Osteoblast (primary cell): ENCODE measurements at regions not wholly inside any gene's neighbourhood (a gene's known extent, or its start where the extent isn't known, plus 50 kb on each side); places are given as distances from the start of the nearest gene placed in this dataset.
A peak's percentile ranks its signal among the peaks of the same experiment; 100 is the strongest.

Source experiments
- DNase-seq: peaks from one replicate; pipeline ENCODE4 v3.0.0; 2011; ENCODE audit warnings: low spot score, mixed read lengths; ENCODE audit not compliant: insufficient read length; ENCODE audit errors: missing footprints
- H2AFZ ChIP-seq: 2 replicates; pipeline ENCODE4 v1.6.0; 2011; ENCODE audit warnings: mild to moderate bottlenecking, low read length
- H3K27ac ChIP-seq: 2 replicates; pipeline ENCODE4 v1.5.1; 2011; ENCODE audit warnings: mild to moderate bottlenecking, low read depth, low read length, moderate library complexity
- H3K27me3 ChIP-seq: 2 replicates; pipeline ENCODE4 v1.6.0; 2012; ENCODE audit warnings: mild to moderate bottlenecking, control low read depth, inconsistent platforms, low read length, moderate library complexity; ENCODE audit not compliant: insufficient read depth
- H3K36me3 ChIP-seq: 2 replicates; pipeline ENCODE4 v1.5.1; 2011; ENCODE audit warnings: mild to moderate bottlenecking, low read length, control low read depth, moderate library complexity; ENCODE audit not compliant: insufficient read depth
- H3K4me1 ChIP-seq: 2 replicates; pipeline ENCODE4 v1.5.1; 2011; ENCODE audit warnings: mild to moderate bottlenecking, low read length, control low read depth, moderate library complexity; ENCODE audit not compliant: insufficient read depth
- H3K4me2 ChIP-seq: 2 replicates; pipeline ENCODE4 v1.6.0; 2011; ENCODE audit warnings: mild to moderate bottlenecking, low read length; ENCODE audit not compliant: insufficient read depth
- H3K4me3 ChIP-seq: fragments of 200-600 bp; sonication (generic); 3 replicates; pipeline ENCODE4 v1.5.1; 2012; ENCODE audit warnings: mild to moderate bottlenecking, low read length, inconsistent platforms; ENCODE audit not compliant: insufficient read depth
- H3K79me2 ChIP-seq: 2 replicates; pipeline ENCODE4 v1.6.0; 2012; ENCODE audit warnings: mild to moderate bottlenecking, low read length, control low read depth, inconsistent platforms; ENCODE audit not compliant: insufficient read depth
- H3K9me3 ChIP-seq: 2 replicates; pipeline ENCODE4 v1.5.1; 2011; ENCODE audit warnings: low read depth, low read length, control low read depth
- H4K20me1 ChIP-seq: 2 replicates; pipeline ENCODE4 v1.6.0; 2012; ENCODE audit warnings: mild to moderate bottlenecking, low read length, control low read depth; ENCODE audit not compliant: insufficient read depth
- TF ChIP-seq, protein P1 (sequence below): IDR thresholded peaks from 2 replicates; pipeline ENCODE4 v1.5.1; 2011; ENCODE audit warnings: mild to moderate bottlenecking, low read depth, low read length, moderate library complexity; ENCODE audit errors: extremely low read depth

DNA sequence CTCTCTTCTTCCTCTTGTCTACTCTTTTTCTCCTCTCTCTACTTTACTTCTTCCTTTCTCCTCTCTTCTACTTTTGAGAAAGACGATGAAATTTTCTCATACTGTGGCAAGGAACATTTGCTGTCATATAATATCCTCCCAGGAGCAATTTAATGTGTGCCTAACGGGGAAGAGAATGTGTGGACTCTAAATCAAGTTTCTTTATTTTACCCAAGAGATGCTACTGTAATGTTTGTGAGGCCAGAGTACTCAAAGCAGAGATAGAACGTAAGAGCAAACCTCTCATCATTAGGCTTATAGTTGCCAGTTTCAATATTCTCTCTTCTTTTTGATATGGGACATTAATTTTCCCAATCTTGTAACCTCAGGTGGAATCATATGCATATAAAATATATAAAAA is 801.4 kb downstream of the BCKDHB start:
- H3K4me1 ChIP-seq = no peaks in the 10 kb centered on the region
- no peak overlapping the region for H3K4me2 ChIP-seq
- TF ChIP-seq, protein P1, sequence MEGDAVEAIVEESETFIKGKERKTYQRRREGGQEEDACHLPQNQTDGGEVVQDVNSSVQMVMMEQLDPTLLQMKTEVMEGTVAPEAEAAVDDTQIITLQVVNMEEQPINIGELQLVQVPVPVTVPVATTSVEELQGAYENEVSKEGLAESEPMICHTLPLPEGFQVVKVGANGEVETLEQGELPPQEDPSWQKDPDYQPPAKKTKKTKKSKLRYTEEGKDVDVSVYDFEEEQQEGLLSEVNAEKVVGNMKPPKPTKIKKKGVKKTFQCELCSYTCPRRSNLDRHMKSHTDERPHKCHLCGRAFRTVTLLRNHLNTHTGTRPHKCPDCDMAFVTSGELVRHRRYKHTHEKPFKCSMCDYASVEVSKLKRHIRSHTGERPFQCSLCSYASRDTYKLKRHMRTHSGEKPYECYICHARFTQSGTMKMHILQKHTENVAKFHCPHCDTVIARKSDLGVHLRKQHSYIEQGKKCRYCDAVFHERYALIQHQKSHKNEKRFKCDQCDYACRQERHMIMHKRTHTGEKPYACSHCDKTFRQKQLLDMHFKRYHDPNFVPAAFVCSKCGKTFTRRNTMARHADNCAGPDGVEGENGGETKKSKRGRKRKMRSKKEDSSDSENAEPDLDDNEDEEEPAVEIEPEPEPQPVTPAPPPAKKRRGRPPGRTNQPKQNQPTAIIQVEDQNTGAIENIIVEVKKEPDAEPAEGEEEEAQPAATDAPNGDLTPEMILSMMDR = no peak
- no peak for DNase-seq
- no peaks in the 10 kb centered on the region for H3K9me3 ChIP-seq
- no peak overlapping the region for H3K4me3 ChIP-seq
- no peaks in the 10 kb centered on the region for H3K36me3 ChIP-seq
- no peak overlapping the region for H3K27ac ChIP-seq
- H3K79me2 ChIP-seq = no peaks in the 10 kb centered on the region
- no peaks in the 10 kb centered on the region for H4K20me1 ChIP-seq
- peak overlapping the region; percentile 65 for H2AFZ ChIP-seq
- no peaks in the 10 kb centered on the region for H3K27me3 ChIP-seq

DNA sequence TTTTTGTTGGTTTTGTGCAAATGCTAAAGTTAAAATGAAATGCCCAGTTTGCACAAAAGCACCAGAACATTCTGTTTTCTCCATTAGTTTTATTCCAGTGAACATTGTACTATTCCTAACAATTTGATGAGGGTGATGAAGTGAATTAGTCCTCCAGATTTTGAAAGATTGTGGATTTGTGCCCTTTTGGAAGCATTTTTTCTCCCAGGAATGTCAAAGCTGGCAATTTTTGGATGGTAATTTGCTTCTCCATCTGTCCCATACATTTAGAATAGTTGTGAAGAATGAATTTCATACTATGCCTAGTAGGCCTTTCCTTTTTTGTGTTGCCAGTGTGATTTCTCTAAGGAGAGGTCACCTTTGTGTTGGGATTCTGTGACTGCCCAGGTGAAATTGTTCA is 797.2 kb downstream of the BCKDHB start:
- no peaks in the 10 kb centered on the region for H3K79me2 ChIP-seq
- H2AFZ ChIP-seq = no peak overlapping the region
- TF ChIP-seq, protein P1 = no peak
- H3K27ac ChIP-seq = no peak overlapping the region
- H3K9me3 ChIP-seq = no peaks in the 10 kb centered on the region
- H3K36me3 ChIP-seq = no peaks in the 10 kb centered on the region
- no peak overlapping the region for H3K4me3 ChIP-seq
- DNase-seq = no peak
- H3K4me1 ChIP-seq = no peaks in the 10 kb centered on the region
- no peaks in the 10 kb centered on the region for H4K20me1 ChIP-seq
- no peak overlapping the region for H3K4me2 ChIP-seq
- no peaks in the 10 kb centered on the region for H3K27me3 ChIP-seq

DNA sequence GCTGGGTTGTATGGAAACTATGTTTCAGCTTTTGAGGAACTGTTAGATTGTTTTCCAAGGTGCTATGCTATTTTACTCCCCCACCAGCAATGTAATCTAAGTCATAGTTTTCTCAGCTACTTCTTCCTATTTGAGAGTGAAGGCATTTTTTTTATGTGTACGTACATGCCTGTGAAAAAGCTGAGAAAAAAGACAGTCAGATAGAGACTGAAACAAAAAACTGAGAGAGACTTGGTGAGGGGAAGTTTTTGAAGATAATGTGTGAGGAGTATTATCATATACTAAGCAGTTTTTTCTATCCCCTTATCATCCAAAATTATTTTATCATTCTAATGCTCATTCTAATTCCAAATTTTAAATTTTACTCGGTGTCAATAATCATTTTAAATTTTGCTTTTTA is 780.0 kb downstream of the BCKDHB start:
- Histone ChIP-seq H3K4me1 (no peaks in the 10 kb centered on the region), H4K20me1 (no peaks in the 10 kb centered on the region), H3K4me3 (no peak overlapping the region), H3K36me3 (no peaks in the 10 kb centered on the region), H2AFZ (no peak overlapping the region), H3K9me3 (no peaks in the 10 kb centered on the region), H3K27ac (no peak overlapping the region), H3K27me3 (no peaks in the 10 kb centered on the region), H3K79me2 (no peaks in the 10 kb centered on the region), H3K4me2 (no peak overlapping the region)
- TF ChIP-seq, protein P1 = no peak
- DNase-seq = no peak

DNA sequence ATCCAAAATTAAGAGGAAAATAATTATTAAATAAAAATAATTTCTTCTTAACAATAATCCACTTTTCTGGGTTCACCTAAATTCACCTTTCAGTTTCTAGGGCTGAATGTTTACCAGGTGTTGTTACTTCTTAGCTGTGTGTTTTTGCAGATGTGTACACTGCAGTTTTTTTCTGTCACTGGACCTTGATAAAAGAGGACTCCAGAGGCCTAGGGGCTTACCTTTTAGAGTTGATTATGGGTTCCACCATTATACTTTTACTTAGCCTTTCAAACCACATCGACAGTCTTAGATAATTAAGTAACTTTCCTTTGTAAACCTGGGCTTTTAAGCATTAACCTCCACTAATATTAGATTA is 766.5 kb downstream of the BCKDHB start:
- Histone ChIP-seq H3K27ac (no peak overlapping the region), H3K36me3 (no peaks in the 10 kb centered on the region), H4K20me1 (no peaks in the 10 kb centered on the region), H2AFZ (peak overlapping the region; percentile 35), H3K4me2 (no peak overlapping the region), H3K4me3 (no peak overlapping the region), H3K27me3 (no peaks in the 10 kb centered on the region), H3K79me2 (no peaks in the 10 kb centered on the region), H3K4me1 (no peaks in the 10 kb centered on the region), H3K9me3 (no peaks in the 10 kb centered on the region)
- TF ChIP-seq, protein P1 = no peak
- no peak for DNase-seq
